ENCODE measurements at regions not wholly inside any gene's neighbourhood (a gene's known extent, or its start where the extent isn't known, plus 50 kb on each side); places are given as distances from the start of the nearest gene placed in this dataset.
"Not testable (repeated sequence)": the region's sequence is repeated elsewhere in the genome, so short reads cannot be mapped to it uniquely, and the experiment has no call there.

GRCh38 chr10:46175296-46175695, 111.5 kb upstream of the ANTXRL start:
- no peak for TF ChIP-seq CTCF (IDR thresholded peaks at IDR 0.05; ENCODE audit: insufficient read depth, low read length, missing control alignments)
- POLR2A ChIA-PET, result no interaction called here
- DNase-seq (ENCODE audit: low read depth, low spot score), result no peak
- CTCF ChIA-PET, result no interaction called here
- H3K4me3 ChIP-seq (ENCODE audit: low read depth, low read length), result no peak overlapping the region

DNA sequence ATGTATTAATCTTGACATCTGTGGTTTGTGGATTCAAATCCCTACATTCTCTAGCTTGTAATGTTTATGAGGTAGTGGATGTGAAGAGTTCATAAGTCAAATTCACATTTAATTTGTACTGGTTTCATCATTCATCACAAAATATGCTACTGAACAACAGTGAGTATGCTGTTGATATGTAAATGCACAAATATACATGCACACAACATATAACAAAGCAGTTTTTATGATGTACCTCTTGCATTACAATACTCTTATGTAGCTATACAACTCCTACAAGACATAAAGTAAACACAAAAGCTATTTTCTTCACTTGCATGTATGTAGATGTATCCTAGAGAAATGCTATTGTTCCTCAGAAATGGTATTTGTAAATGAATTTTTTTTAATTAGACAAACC, 111.0 kb upstream of the ANTXRL start:
- POLR2A ChIA-PET, result no interaction called here
- no peak for DNase-seq (ENCODE audit: low read depth, low spot score)
- no peak overlapping the region for H3K4me3 ChIP-seq (ENCODE audit: low read depth, low read length)
- no peak for TF ChIP-seq CTCF (IDR thresholded peaks at IDR 0.05; ENCODE audit: insufficient read depth, low read length, missing control alignments)
- CTCF ChIA-PET, result no interaction called here

- CTCF ChIA-PET; H3K4me3 ChIP-seq (ENCODE audit: low read depth, low read length); POLR2A ChIA-PET; DNase-seq (ENCODE audit: low read depth, low spot score): not testable (repeated sequence)
Observed at GRCh38 chr10:46187431-46187830, 99.4 kb upstream of the ANTXRL start.

DNA sequence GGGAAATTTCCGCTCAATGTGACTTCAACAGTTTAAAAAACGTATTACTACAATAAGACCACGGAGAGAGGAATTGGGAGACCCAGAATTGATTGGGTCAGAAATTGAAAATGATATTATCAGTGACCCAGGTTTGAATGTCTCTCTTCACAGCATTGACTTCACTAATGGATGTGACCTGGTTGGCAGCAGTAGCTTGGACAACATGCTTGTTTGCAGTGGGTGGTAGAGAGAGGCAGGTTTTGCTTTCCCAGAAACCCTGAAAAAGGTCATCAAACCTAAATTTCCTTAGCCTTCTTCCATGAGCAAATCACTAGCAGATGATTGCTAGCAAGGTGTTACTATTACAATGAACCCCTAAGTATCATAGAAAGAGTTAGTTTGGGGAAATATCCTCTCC, 89.7 kb upstream of the ANTXRL start:
- no peak for DNase-seq (ENCODE audit: low read depth, low spot score)
- no peak for TF ChIP-seq CTCF (IDR thresholded peaks at IDR 0.05; ENCODE audit: insufficient read depth, low read length, missing control alignments)
- H3K4me3 ChIP-seq (ENCODE audit: low read depth, low read length), result no peak overlapping the region
- CTCF ChIA-PET, result no interaction called here
- POLR2A ChIA-PET, result no interaction called here

DNA sequence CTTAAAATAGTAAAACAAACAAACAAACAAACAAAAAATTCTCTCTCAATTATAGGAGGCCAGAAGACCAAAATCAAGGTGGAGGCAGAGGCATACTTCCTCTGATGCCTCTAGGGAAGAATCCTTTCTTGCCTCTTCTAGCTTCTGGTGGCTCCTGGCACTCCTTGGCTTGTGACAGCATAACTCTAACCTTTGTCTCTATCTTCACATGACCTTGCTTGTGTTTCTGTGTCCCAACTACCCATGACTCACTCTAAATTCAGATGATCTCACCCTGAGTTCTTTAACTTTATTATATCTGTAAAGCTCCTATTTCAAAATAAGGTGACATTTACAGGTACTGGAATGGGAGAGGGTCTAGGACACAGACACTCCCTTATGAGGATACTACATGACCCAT, 88.3 kb upstream of the ANTXRL start:
- DNase-seq (ENCODE audit: low read depth, low spot score), result no peak
- no peak for TF ChIP-seq CTCF (IDR thresholded peaks at IDR 0.05; ENCODE audit: insufficient read depth, low read length, missing control alignments)
- CTCF ChIA-PET, result no interaction called here
- H3K4me3 ChIP-seq (ENCODE audit: low read depth, low read length), result no peak overlapping the region
- POLR2A ChIA-PET, result no interaction called here

GRCh38 chr10:46202405-46202804, 84.4 kb upstream of the ANTXRL start:
- H3K4me3 ChIP-seq (ENCODE audit: low read depth, low read length); CTCF ChIA-PET; POLR2A ChIA-PET; DNase-seq (ENCODE audit: low read depth, low spot score): not testable (repeated sequence)

DNA sequence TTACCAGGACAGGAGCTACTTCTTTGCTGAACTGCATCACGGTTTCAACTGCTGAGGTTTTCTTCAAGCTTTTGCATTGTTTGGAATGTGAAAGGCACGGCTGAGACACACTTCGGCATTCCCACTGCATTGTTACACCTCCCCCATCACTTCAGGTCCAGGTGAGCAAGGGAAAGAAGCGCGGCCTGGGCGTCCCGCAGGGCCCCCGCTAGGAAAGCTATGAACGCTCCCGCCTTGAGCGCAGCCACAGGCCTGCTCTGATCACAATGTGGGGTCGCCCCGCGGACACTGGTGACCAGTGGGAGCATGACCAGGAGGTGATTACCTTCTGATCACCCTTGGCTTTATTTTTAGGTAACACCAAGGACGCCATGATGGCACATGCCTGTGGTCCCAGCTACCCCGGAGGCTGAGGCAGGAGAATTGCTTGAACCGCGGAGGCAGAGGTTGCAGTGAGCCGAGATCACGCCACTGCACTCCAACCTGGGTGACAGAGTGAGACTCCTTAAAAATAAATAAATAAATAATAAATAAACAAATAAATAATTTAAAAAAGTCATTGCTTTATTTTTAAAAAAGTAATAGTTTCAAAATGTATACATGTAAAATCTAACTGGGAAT, 82.2 kb upstream of the ANTXRL start:
- CTCF ChIA-PET; POLR2A ChIA-PET; H3K4me3 ChIP-seq (ENCODE audit: low read depth, low read length); DNase-seq (ENCODE audit: low read depth, low spot score): not testable (repeated sequence)

GRCh38 chr10:46210427-46210826, 76.4 kb upstream of the ANTXRL start:
- CTCF ChIA-PET; POLR2A ChIA-PET; DNase-seq (ENCODE audit: low read depth, low spot score); H3K4me3 ChIP-seq (ENCODE audit: low read depth, low read length): not testable (repeated sequence)

DNA sequence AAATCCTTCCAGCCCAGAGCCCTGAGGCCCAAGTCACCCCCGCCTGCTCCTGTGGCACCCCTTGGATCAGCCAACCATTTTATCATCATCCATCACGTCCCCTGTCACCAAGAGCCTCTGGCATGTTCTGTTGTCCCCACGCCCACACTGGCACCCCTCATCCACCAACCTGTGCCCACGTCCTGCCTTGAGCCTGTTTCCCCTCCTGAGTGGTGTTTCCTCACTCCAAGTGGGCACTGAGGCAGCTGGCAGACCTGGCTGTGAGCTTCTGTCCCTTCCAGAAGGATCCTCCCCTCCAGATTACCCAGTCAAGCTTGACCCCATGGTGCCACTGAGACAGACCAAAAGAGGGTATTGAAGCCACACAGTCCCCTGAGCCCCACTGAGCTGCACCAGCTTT, 71.4 kb upstream of the ANTXRL start:
- H3K4me3 ChIP-seq (ENCODE audit: low read depth, low read length), result no peak overlapping the region
- DNase-seq (ENCODE audit: low read depth, low spot score), result no peak
- TF ChIP-seq CTCF (IDR thresholded peaks at IDR 0.05; ENCODE audit: insufficient read depth, low read length, missing control alignments), result no peak
- POLR2A ChIA-PET, result no interaction called here
- CTCF ChIA-PET, result interaction anchor here (1.0 kb wide), 1 partner anchor 12 kb away, joined by 4 read pairs; no protein-coding TSS in a partner anchor
